ENCODE measurements at regions not wholly inside any gene's neighbourhood (a gene's known extent, or its start where the extent isn't known, plus 50 kb on each side); places are given as distances from the start of the nearest gene placed in this dataset.
"Not testable (repeated sequence)": the region's sequence is repeated elsewhere in the genome, so short reads cannot be mapped to it uniquely, and the experiment has no call there.

- DNase-seq: no peak
Measured at GRCh38 chr13:90872491-90873025, 474.9 kb upstream of the MIR17HG start.

DNA sequence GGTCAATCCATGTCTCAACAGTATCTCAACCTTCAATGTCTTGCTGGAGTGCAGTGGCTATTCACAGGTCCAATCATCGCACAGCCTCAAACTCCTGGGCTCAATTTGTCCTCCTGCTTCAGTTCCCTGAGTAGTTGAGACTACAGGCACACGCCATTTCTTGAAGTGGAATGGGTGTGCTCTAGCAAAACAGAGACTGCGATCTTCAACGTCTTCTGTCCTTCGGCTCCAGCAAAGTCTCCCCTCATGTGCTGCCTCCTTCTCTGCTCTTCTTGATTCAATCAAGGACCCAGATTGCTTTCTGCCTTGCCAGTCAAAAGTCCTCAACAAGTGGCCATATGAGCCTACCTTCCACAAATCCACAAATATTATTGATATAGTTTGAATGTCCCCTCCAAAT, 466.7 kb upstream of the MIR17HG start:
- no peak for DNase-seq

GRCh38 chr13:90882551-90882950, 464.9 kb upstream of the MIR17HG start:
- no peak for DNase-seq

DNA sequence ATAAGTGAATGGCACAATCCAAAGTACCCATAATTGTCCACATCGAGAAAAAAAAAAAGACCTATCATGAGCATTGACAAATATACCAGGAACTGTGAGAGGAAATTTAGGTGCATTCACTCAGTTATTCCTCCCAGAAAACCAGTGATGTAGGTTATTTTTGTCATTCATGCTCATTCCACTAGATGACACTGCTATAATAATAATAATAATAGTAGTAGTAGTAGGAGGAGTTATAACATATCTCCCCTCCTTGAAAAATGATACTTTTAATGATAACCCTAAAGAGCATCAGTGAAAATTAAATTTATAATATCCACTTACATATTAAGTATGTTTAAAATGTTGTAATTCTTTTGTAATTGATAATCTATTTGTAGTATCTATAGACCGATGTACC, 463.9 kb upstream of the MIR17HG start:
- DNase-seq: no peak

GRCh38 chr13:90884066-90884465, 463.4 kb upstream of the MIR17HG start:
- DNase-seq: no peak

DNA sequence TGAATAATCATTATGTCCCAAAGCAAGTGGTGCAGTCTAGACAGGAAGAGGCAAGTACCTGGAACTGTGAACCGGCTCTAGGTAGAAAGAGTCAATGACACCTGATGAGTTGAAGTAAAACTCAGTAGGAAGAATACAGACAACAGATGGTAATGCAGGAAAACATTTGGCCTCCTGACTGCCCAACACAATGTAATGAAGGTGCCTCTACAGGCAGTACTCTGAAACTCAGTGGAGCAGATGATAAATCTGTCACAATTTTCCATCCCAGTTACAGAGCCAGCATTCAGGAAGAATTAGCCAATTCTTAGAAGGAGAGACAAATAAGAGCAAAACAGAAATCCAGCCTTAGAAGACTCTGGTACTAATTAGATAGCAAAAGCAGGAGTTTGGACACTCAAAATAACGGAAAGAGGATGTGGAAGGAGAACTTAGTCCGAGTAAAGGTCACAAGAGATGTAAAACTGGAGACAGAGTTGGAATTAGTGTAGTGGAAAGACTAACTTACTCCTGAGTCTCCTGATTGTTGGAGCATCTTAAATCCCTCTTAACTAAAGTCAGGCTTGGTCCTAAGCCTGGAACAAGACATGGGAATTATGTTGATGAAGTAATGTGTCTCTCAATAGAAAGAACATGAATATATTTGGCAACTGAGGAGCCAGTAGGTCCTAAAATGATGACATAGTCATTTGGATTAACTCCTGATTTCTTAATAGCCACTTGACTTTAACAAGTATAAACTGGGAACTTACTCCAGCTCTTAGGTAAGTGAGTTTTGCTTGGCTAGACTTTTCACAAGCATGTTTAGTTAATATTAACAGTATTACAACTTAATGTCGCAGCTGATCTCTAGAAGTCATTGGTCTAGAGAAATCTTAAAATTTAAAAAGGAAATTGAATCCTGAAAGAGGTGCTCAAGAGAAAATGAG, 457.3 kb upstream of the MIR17HG start:
- peak; percentile 40 for DNase-seq

GRCh38 chr13:90891329-90891728, 456.2 kb upstream of the MIR17HG start:
- no peak for DNase-seq

GRCh38 chr13:90893199-90893598, 454.3 kb upstream of the MIR17HG start:
- DNase-seq: not testable (repeated sequence)

GRCh38 chr13:90896002-90896401, 451.5 kb upstream of the MIR17HG start:
- peak; percentile 89 for DNase-seq

DNA sequence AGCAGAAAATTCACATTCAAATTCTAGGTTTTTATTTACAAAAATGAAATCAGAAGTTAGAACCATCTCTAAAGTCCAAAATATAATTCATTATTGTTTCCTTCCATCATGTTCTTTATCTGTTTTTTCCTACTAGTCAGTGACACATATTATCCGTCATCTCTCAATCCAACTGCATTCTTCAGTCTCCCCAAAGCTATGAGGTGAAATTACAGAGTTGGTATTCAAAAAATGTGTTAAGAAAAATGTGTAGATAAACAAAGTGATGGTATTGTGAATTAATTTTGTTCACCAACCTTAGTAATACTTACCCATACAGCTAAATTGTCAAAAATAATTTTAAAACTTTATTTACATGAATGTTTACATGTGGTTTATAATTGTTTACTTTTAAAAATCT, 448.7 kb upstream of the MIR17HG start:
- DNase-seq: no peak

DNA sequence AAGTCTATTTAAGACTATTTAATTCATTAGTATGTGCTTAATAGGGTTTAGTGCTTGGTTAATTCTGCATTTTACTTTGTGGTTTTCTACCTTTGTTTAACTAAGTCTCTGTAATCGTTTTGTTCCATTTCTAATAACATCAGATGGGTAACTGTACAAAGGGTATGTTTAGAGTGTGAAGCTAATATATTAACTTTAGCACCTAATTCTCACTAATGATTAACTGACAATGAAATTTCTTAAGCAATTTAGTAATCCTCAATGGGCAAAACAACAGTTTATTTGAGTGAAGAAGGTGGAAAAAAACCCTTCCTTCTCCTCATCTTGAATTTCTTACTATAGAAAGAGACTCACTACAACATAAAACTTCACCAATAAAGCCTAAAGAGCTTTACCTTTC, 448.1 kb upstream of the MIR17HG start:
- DNase-seq: no peak

- no peak for DNase-seq
Measured at GRCh38 chr13:90902255-90902654, 445.2 kb upstream of the MIR17HG start.

DNA sequence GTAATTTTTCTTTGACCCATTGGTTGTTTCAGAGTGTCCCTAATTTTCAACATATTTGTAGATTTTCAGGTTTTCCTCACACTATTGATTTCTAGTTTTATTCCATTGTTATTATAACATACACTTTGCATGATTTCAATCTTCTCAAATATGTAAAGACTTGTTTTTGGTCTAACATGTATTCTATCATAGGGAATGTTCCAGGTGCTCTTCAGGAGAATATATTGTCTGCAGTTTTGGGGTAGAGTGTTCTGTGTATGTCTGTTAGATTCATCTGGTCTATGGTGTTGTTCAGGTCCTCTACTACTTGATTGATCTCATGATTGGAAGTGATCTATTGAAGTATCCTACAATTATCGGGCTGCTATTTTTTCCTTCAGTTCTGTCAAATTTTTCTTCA, 440.9 kb upstream of the MIR17HG start:
- DNase-seq: no peak

DNA sequence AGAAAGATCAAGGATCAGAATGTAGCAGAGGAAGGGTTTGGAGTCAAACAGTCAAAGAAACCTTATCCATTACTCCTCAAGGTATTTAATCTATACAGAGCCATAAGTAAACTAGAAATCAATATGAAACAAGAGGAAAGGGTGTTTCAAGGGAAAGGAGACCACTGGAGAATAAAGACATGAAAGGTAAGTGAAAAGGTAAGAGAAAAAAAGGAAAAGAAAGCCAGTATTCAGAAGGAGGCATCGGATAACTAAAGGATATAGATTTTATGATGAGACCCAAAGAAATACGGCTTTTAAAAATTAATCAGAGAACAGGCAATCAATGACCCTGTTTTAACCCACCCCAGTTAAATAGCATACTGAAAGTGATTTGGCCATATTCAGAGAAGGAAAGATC, 438.7 kb upstream of the MIR17HG start:
- no peak for DNase-seq

DNA sequence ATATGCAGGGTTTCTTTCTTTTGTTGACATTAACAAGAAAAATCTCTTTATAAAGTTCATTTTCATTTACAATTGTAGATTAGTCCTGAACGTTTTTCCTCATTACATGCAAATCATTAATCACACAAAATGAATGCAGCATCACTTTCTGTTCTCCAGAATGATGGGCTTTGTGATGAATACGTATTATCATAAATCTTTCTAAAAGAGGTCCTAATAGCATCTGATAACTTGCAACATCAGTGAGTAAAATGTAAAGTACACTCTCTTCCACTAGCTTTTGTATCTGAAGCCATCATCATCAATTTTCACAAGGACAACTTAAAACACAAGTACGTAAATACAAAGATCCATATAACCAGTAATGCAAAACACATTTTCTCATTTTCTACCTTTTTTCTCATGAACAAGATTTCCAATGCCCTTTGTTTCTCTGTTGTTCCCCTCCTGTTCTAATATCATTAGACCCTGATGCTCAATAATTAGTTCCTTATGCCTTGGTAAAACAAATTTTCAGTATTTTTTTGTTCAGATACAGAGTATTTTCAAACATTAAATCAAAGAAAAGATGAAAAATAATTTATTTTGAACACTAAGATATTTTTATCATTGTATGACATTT, 437.4 kb upstream of the MIR17HG start:
- no peak for DNase-seq

- DNase-seq: no peak
Measured at GRCh38 chr13:90912247-90912646, 435.2 kb upstream of the MIR17HG start.

- peak; percentile 12 for DNase-seq
Measured at GRCh38 chr13:90918536-90918935, 429.0 kb upstream of the MIR17HG start.

GRCh38 chr13:90919153-90919552, 428.3 kb upstream of the MIR17HG start:
- DNase-seq: no peak

DNA sequence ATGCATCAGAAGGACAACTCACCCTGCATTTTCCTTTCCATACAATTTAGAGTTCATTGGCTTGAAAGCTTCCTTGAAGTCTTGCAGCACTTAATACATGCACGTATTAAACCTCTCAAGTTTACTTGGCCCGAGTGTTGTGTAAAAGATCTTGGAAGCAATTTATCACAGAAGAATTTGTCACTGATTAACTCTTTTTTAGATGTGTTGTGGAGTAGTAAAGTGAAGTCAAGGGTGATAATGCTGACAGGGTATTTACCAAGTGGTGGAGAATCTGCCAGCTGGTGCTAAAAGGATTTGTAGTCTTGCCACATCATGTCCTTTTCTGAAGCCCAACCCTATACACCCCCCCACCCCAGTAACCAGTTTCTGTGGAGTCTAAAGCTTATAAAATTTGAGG, 421.0 kb upstream of the MIR17HG start:
- no peak for DNase-seq

DNA sequence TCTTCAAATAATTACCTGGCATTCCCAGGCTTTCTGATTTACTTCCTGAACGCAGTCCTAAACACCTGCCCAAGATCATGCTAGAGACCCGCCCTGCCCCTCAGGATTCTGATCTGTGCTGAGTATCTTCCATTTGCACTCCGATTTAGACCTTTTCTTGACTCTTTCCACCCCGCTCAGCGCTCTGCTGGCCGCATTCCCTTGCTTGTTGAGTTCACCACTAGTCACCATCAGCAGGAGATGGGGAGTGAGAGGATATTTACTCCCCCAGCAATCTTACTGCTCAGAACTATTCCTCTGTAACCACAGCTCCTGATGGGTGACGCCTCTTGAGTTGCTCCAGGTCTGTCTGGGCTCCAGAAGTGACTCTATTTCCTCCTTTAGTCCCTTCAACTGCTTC, 419.4 kb upstream of the MIR17HG start:
- DNase-seq: no peak

DNA sequence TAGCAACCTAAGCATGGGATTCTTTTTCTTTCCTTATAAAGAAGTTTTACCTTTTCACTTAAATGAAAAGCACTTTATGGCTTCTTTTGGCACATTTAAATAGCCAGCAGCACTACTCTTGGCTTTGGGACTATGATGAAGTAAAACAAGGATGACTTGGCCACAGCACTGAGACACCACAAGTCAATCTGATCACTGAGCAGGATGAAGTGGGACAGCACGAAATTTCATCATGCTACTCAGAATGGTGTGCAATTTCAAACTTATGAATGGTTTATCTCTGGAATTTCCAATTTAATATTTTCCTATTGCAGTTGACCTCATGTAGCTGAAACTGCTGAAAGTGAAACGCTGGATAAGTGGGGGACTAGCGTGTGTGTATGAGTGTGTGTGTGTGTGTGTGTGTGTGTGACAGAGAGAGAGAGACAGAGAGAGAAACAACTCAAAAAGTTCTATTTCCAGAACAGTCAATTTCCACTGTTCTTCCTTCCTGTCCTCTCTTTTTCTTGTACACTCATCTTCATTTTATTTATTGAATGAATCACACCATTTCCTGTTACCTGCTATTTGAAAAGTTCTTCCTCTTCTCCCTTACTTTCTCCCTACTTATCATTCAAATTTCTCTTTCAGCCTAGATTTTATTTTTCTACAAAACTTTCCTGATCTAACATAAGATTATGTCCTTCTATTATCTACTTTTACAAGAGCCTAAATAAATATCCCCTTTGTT, 414.2 kb upstream of the MIR17HG start:
- no peak for DNase-seq

GRCh38 chr13:90934741-90935140, 412.7 kb upstream of the MIR17HG start:
- no peak for DNase-seq

DNA sequence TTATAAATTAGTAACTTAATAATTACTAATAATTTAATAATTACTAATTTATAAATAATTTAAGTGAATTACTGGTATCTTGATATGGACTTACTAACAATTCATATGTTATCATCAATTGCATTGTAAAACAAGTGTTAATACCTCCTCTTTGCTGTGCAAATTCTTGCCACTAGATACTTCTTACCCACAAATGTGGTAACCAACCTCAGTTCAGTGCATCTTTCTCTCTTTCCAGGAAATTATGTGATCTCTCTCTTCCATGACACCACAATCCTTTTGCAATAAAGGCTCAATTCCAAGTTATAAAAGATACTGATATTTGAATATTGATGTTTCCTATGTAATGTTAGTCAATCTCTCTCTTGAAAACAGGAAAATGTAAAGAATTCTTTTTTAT, 408.6 kb upstream of the MIR17HG start:
- DNase-seq: no peak

GRCh38 chr13:90943946-90944345, 403.5 kb upstream of the MIR17HG start:
- no peak for DNase-seq

Data from MV-4-11 (cell line).